Vagina (tissue), 2 donors: ENCODE measurements at regions not wholly inside any gene's neighbourhood (a gene's known extent, or its start where the extent isn't known, plus 50 kb on each side); places are given as distances from the start of the nearest gene placed in this dataset.

Experiments
- DNase-seq, 2 donors: peaks; one replicate each; pipeline ENCODE4 v3.0.0-alpha.2; 2017; ENCODE audit errors: extremely low spot score in 2 of 2
- H3K27ac ChIP-seq: fragments of 200-600 bp; sonication (generic); one replicate; pipeline ENCODE4 v1.5.1; 2019
- H3K27me3 ChIP-seq: fragments of 200-600 bp; sonication (generic); one replicate; pipeline ENCODE4 v1.5.1; 2019
- H3K36me3 ChIP-seq, 2 donors: fragments of 200-600 bp; sonication (generic); one replicate each; pipeline ENCODE4 v1.5.1; 2017 to 2019
- H3K4me1 ChIP-seq: fragments of 200-600 bp; sonication (generic); one replicate; pipeline ENCODE4 v1.5.1; 2019
- H3K4me3 ChIP-seq, 2 donors: fragments of 200-600 bp; sonication (generic); 1 replicate in 1 of 2; 2 replicates in 1 of 2; pipeline ENCODE4 v1.5.1; 2016 to 2019
- H3K9me3 ChIP-seq: fragments of 200-600 bp; sonication (generic); one replicate; pipeline ENCODE4 v1.5.1; 2019
- CTCF ChIP-seq, 3 experiments: fragments of 450-650 bp in 2 of 3; fragments of 200-600 bp in 1 of 3; sonication (generic) in 1 of 3; IDR thresholded peaks; one replicate each; pipeline ENCODE4 v1.5.1; 2017 to 2019; ENCODE audit warnings: antibody characterized with exemption in 3 of 3, mild to moderate bottlenecking in 2 of 3, moderate library complexity in 2 of 3
- POLR2A ChIP-seq, 2 donors: fragments of 450-650 bp; IDR thresholded peaks; one replicate each; pipeline ENCODE4 v1.6.1; 2017; ENCODE audit warnings: antibody characterized with exemption in 2 of 2, mild to moderate bottlenecking in 2 of 2, moderate library complexity in 2 of 2
- POLR2AphosphoS5 ChIP-seq, 2 donors: sonication (generic); formaldehyde crosslinking; IDR thresholded peaks; one replicate each; pipeline ENCODE4 v1.9.0; 2017; ENCODE audit warnings: antibody characterized with exemption in 2 of 2, mild to moderate bottlenecking in 2 of 2, low read depth in 1 of 2; ENCODE audit not compliant: insufficient read depth in 1 of 2
- intact Hi-C: fragments of 100-400 bp; cut with DNase I; formaldehyde crosslinking; loops from one replicate; pipeline ENCODE4 v1.15.1; 2023

- intact Hi-C loops = no loop called here
- H3K36me3 ChIP-seq = no peaks in the 10 kb centered on the region
- no peak overlapping the region for H3K27ac ChIP-seq
- H3K9me3 ChIP-seq = no peaks in the 10 kb centered on the region
- no peak for DNase-seq
- H3K4me3 ChIP-seq = no peak overlapping the region
- no peaks in the 10 kb centered on the region for H3K27me3 ChIP-seq
- TF ChIP-seq POLR2AphosphoS5 (IDR thresholded peaks at IDR 0.05; ENCODE audit: insufficient read depth in 1 of 2, low read depth in 1 of 2) = no peak
- TF ChIP-seq POLR2A (IDR thresholded peaks at IDR 0.05) = no peak
- no peak for TF ChIP-seq CTCF (IDR thresholded peaks at IDR 0.05)
- no peaks in the 10 kb centered on the region for H3K4me1 ChIP-seq
These were observed 106.9 kb upstream of the C14orf180 start for GRCh38 chr14:104472536-104473243.

GRCh38 chr14:104473244-104473565 is 106.4 kb upstream of the C14orf180 start:
- Histone ChIP-seq H3K36me3 (no peaks in the 10 kb centered on the region), H3K27ac (no peak overlapping the region), H3K4me1 (no peaks in the 10 kb centered on the region), H3K9me3 (no peaks in the 10 kb centered on the region), H3K27me3 (no peaks in the 10 kb centered on the region), H3K4me3 (no peak overlapping the region)
- TF ChIP-seq CTCF (IDR thresholded peaks at IDR 0.05) (no peak), POLR2AphosphoS5 (IDR thresholded peaks at IDR 0.05; ENCODE audit: insufficient read depth in 1 of 2, low read depth in 1 of 2) (no peak), POLR2A (IDR thresholded peaks at IDR 0.05) (no peak)
- intact Hi-C loops = no loop called here
- no peak for DNase-seq

- H3K27me3 ChIP-seq = no peaks in the 10 kb centered on the region
- TF ChIP-seq POLR2A (IDR thresholded peaks at IDR 0.05) (no peak), POLR2AphosphoS5 (IDR thresholded peaks at IDR 0.05; ENCODE audit: insufficient read depth in 1 of 2, low read depth in 1 of 2) (no peak), CTCF (IDR thresholded peaks at IDR 0.05) (no peak)
- no peak for DNase-seq
These were observed 105.7 kb upstream of the C14orf180 start for GRCh38 chr14:104473649-104474494.

GRCh38 chr14:104474495-104475213 is 104.9 kb upstream of the C14orf180 start:
- Histone ChIP-seq H3K36me3 (no peaks in the 10 kb centered on the region), H3K4me3 (no peak overlapping the region), H3K4me1 (no peaks in the 10 kb centered on the region), H3K27me3 (no peaks in the 10 kb centered on the region), H3K27ac (no peak overlapping the region), H3K9me3 (no peaks in the 10 kb centered on the region)
- DNase-seq = no peak
- intact Hi-C loops = no loop called here
- no peak for TF ChIP-seq POLR2AphosphoS5 (IDR thresholded peaks at IDR 0.05; ENCODE audit: insufficient read depth in 1 of 2, low read depth in 1 of 2)
- TF ChIP-seq POLR2A (IDR thresholded peaks at IDR 0.05) = no peak
- no peak for TF ChIP-seq CTCF (IDR thresholded peaks at IDR 0.05)

More at GRCh38 chr14:104473649-104474494, 105.7 kb upstream of the C14orf180 start:
- Histone ChIP-seq H3K9me3 (no peaks in the 10 kb centered on the region), H3K4me3 (no peak overlapping the region), H3K36me3 (no peaks in the 10 kb centered on the region), H3K27ac (no peak overlapping the region), H3K4me1 (no peaks in the 10 kb centered on the region)
- intact Hi-C loops = no loop called here
